Naive thymus-derived CD4-positive, alpha-beta T cell (primary cell): ENCODE measurements at regions not wholly inside any gene's neighbourhood (a gene's known extent, or its start where the extent isn't known, plus 50 kb on each side); places are given as distances from the start of the nearest gene placed in this dataset.

Experiments used
- ATAC-seq: fragments of 150-1000 bp; cut with Tn5 transposase; 2 replicates; pipeline ENCODE4 v1.10.0; 2021; ENCODE audit warnings: mild to moderate bottlenecking, moderate library complexity
- CTCF ChIA-PET: fragments of 350-600 bp; sonication (Branson Sonifier 250); formaldehyde crosslinking; loops from one replicate; lab custom pipeline; 2021; ENCODE audit warnings: antibody characterized with exemption; lab: Charles Lee
- POLR2A ChIA-PET: fragments of 350-600 bp; sonication (Branson Sonifier 250); formaldehyde crosslinking; loops from one replicate; lab custom pipeline; 2021; ENCODE audit warnings: antibody characterized with exemption, inconsistent platforms; lab: Charles Lee
- DNase-seq, 9 donors: peaks; one replicate each; pipeline versions ENCODE4 v3.0.0 to v3.0.0-alpha.2; 2020 to 2022; ENCODE audit warnings: mixed read lengths in 1 of 9
- H3K27ac ChIP-seq: one replicate; pipeline ENCODE4 v1.7.0; 2013; ENCODE audit warnings: mild to moderate bottlenecking, low read depth, low read length, moderate library complexity
- H3K27me3 ChIP-seq, 2 donors: one replicate each; pipeline ENCODE4 v1.7.0; 2013; ENCODE audit warnings: low read length in 2 of 2, mild to moderate bottlenecking in 2 of 2, moderate library complexity in 2 of 2; ENCODE audit not compliant: control insufficient read depth in 2 of 2, insufficient read depth in 2 of 2
- H3K36me3 ChIP-seq, 3 experiments: 1 replicate in 2 of 3; 2 replicates in 1 of 3; pipeline ENCODE4 v1.7.0; 2013; ENCODE audit warnings: low read length in 3 of 3, mild to moderate bottlenecking in 3 of 3, moderate library complexity in 1 of 3; ENCODE audit not compliant: insufficient read depth in 3 of 3, control insufficient read depth in 2 of 3
- H3K4me1 ChIP-seq, 2 donors: one replicate each; pipeline ENCODE4 v1.7.0; 2013; ENCODE audit warnings: low read length in 2 of 2, mild to moderate bottlenecking in 2 of 2, moderate library complexity in 1 of 2; ENCODE audit not compliant: control insufficient read depth in 2 of 2, insufficient read depth in 2 of 2
- H3K4me3 ChIP-seq: 2 replicates; pipeline ENCODE4 v1.7.0; 2013; ENCODE audit warnings: mild to moderate bottlenecking, low read length
- H3K9me3 ChIP-seq, 3 experiments: 1 replicate in 2 of 3; 2 replicates in 1 of 3; pipeline ENCODE4 v1.7.0; 2013; ENCODE audit warnings: low read length in 3 of 3; ENCODE audit not compliant: control insufficient read depth in 2 of 3
- H3K27ac Mint-ChIP-seq, 9 donors: one replicate each; pipeline ENCODE4 v1.8.0; 2020 to 2022; ENCODE audit warnings: mixed read lengths in 9 of 9, mild to moderate bottlenecking in 8 of 9, moderate library complexity in 5 of 9, inconsistent platforms in 2 of 9
- H3K27me3 Mint-ChIP-seq, 5 donors: one replicate each; pipeline ENCODE4 v1.8.0; 2021 to 2022; ENCODE audit warnings: mixed read lengths in 5 of 5, mild to moderate bottlenecking in 1 of 5
- H3K36me3 Mint-ChIP-seq, 5 donors: one replicate each; pipeline ENCODE4 v1.8.0; 2020 to 2022; ENCODE audit warnings: mixed read lengths in 5 of 5, mild to moderate bottlenecking in 3 of 5, inconsistent platforms in 1 of 5
- H3K4me1 Mint-ChIP-seq, 7 donors: one replicate each; pipeline ENCODE4 v1.8.0; 2020 to 2022; ENCODE audit warnings: mixed read lengths in 7 of 7, mild to moderate bottlenecking in 3 of 7, inconsistent platforms in 1 of 7
- H3K4me3 Mint-ChIP-seq, 10 donors: one replicate each; pipeline ENCODE4 v1.8.0; 2020 to 2022; ENCODE audit warnings: mild to moderate bottlenecking in 10 of 10, mixed read lengths in 10 of 10, moderate library complexity in 6 of 10, inconsistent platforms in 2 of 10
- H3K9me3 Mint-ChIP-seq, 11 donors: one replicate each; pipeline ENCODE4 v1.8.0; 2020 to 2022; ENCODE audit warnings: mixed read lengths in 11 of 11, mild to moderate bottlenecking in 4 of 11, inconsistent platforms in 1 of 11, moderate library complexity in 1 of 11
- intact Hi-C, 2 donors: fragments of 100-400 bp; cut with micrococcal nuclease; formaldehyde crosslinking; loops; one replicate each; pipeline ENCODE4 v1.15.1; 2023

DNA sequence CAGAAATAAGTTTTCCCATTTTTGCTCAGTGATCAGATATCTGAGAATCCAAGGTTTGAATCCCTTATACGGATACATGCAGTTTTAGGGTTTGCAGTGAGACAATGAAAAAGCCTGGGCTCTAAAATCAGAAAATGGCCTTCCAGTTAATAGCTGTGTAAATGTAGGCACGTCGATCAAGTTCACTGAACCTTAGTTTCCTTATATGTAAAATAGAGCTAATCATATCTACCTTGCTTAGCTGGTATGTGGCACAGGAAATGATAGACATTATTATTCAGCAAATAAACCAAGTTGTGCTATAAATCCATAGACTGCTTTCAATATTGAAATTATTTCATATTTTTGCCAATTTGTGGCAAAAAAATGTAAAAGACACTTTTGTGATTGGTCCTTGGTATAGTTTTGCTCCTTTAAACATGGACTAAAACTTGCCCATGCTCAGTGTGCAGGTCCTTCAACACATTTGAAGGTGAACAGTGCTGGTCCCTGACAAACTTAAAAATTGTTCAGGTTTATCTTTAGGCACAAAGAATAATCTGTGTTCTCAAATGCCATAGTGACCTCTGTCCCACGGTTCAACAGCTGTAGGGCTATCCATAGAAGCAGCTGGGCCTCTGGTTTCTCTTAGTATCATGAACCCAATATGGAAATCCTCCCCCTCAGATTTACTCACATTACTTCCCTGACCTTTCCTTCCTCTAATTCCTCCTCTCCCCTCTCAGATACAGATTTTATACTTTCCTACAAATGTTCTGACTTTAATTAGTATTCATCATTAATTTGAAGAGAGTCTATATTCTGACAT, 51.0 kb downstream of the CCDC54 start:
- H3K36me3 Mint-ChIP-seq, result no peaks in the 10 kb centered on the region
- Histone ChIP-seq H3K27ac (no peak overlapping the region), H3K4me3 (no peak overlapping the region), H3K4me1 (peaks cover 11 to 12% of the 10 kb centered on the region in 2 donors), H3K36me3 (no peaks in the 10 kb centered on the region), H3K9me3 (no peaks in the 10 kb centered on the region), H3K27me3 (no peaks in the 10 kb centered on the region)
- peak overlapping the region in 1 of 9 donors; percentile 7 for H3K27ac Mint-ChIP-seq
- intact Hi-C loops, result no loop called here
- H3K9me3 Mint-ChIP-seq, result no peaks in the 10 kb centered on the region
- H3K27me3 Mint-ChIP-seq, result peaks cover 0 to 59% (median 0%) of the 10 kb centered on the region in 5 donors
- POLR2A ChIA-PET, result no interaction called here
- ATAC-seq (no peak), DNase-seq (no peak)
- CTCF ChIA-PET, result interaction anchor here (0.9 to 1.6 kb wide), 3 partner anchors 156 to 193 kb away, joined by 3 to 5 read pairs (median 4); no protein-coding TSS in a partner anchor
- no peak overlapping the region for H3K4me3 Mint-ChIP-seq
- H3K4me1 Mint-ChIP-seq, result peaks cover 0 to 27% (median 13%) of the 10 kb centered on the region in 7 donors

DNA sequence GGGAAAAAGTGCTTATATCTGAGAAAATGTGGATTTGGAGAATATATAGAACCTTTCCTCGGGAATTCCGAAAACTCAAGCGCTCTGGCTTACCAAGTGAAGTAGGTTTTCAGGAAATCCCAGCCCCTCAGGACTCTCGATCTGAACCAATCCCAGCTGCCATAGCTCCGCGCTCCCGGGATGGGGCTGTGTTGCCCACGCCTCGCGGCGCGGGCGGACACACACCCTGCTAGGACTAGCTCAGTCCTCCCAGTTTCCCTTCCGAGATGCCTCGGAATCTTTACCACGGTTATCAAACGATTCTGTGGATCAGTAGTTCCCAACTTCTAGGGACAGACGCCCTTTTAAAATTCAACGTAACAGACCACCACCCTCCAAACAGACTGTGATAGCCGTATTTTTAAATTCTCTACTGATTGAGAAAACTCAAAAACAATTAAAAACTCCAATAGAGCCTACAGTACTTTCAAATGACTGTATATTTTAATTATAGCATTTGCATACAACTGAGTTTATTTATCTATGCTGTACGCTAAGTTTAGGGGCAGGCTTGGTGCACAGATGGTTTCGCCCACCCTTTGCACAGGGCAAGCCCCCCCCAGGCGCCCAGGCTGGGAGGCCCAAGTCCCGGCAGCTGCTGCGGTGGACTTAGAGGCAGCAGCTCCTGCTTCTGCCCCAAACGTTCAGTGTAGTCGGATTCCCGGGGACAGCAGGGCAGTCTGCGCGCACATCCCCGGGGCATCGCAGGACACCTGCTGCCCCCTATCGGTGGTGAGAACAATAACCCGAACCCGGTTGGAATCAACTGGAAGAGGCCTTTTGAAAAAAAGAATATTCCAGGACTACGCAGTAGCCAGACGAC, 52.3 kb downstream of the CCDC54 start:
- Mint-ChIP-seq H3K36me3 (no peaks in the 10 kb centered on the region), H3K4me1 (peaks cover 0 to 27% (median 13%) of the 10 kb centered on the region in 7 donors), H3K4me3 (peak overlapping the region; percentile 81 to 95 (median 90)), H3K27me3 (peaks cover 0 to 61% (median 0%) of the 10 kb centered on the region in 5 donors), H3K9me3 (no peaks in the 10 kb centered on the region), H3K27ac (peak overlapping the region in 3 of 9 donors; percentile 25 to 80 (median 38))
- intact Hi-C loops, result loop anchor here (1.0 to 10.0 kb wide), 8 partner anchors 8 to 1123 kb away; partner anchors contain the start of genes BBX (in 1 of the 2) and IFT57 (in 1 of the 2)
- no peaks in the 10 kb centered on the region for H3K9me3 ChIP-seq
- CTCF ChIA-PET, result interaction anchor here (0.7 to 2.2 kb wide), 12 partner anchors 8 to 1385 kb away, joined by 3 to 9 read pairs (median 4); no protein-coding TSS in a partner anchor
- no peaks in the 10 kb centered on the region for H3K36me3 ChIP-seq
- POLR2A ChIA-PET, result interaction anchor here (0.6 to 2.5 kb wide), 2 partner anchors 95 to 156 kb away, joined by 3 to 8 read pairs; no protein-coding TSS in a partner anchor
- H3K27ac ChIP-seq, result no peak overlapping the region
- ATAC-seq (peak; percentile 77), DNase-seq (peak; percentile 33 to 72 (median 61))
- peaks cover 11 to 12% of the 10 kb centered on the region in 2 donors for H3K4me1 ChIP-seq
- H3K4me3 ChIP-seq, result peak overlapping the region; percentile 76
- no peaks in the 10 kb centered on the region for H3K27me3 ChIP-seq

- Mint-ChIP-seq H3K27ac (peak overlapping the region; percentile 14 to 89 (median 63)), H3K27me3 (peaks cover 0 to 63% (median 4%) of the 10 kb centered on the region in 5 donors), H3K9me3 (no peaks in the 10 kb centered on the region), H3K36me3 (no peaks in the 10 kb centered on the region), H3K4me3 (peak overlapping the region; percentile 81 to 95 (median 90)), H3K4me1 (peaks cover 0 to 27% (median 13%) of the 10 kb centered on the region in 7 donors)
- ChIA-PET POLR2A (interaction anchor here (2.5 kb wide), 1 partner anchor 94 kb away, joined by 8 read pairs; no protein-coding TSS in a partner anchor), CTCF (interaction anchor here (0.8 to 2.2 kb wide), 7 partner anchors 9 to 195 kb away, joined by 3 to 9 read pairs (median 5); no protein-coding TSS in a partner anchor)
- Histone ChIP-seq H3K9me3 (no peaks in the 10 kb centered on the region), H3K4me1 (peaks cover 11 to 12% of the 10 kb centered on the region in 2 donors), H3K27ac (no peak overlapping the region), H3K4me3 (peak overlapping the region; percentile 76), H3K36me3 (no peaks in the 10 kb centered on the region), H3K27me3 (no peaks in the 10 kb centered on the region)
- DNase-seq (peak in 4 of 9 donors; percentile 5 to 34 (median 25)), ATAC-seq (no peak)
- intact Hi-C loops, result loop anchor here (1.0 to 10.0 kb wide), 8 partner anchors 9 to 1122 kb away; partner anchors contain the start of genes BBX (in 1 of the 2) and IFT57 (in 1 of the 2)
These were observed 53.2 kb downstream of the CCDC54 start for GRCh38 chr3:107430214-107430995.

DNA sequence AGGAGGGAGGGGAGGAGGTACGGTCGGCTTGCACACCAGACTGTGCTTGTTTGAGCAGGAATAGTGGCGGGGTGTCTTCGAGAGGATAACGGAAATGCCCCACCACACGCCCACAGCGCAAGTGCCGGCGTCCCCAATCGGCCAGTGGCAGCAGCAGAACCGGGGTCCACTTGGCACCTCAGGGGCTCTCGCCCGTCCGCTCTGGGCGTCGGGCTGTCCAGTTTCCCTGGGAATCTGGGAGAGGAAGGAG, 53.7 kb downstream of the CCDC54 start:
- H3K27ac ChIP-seq, result peak overlapping the region; percentile 52

DNA sequence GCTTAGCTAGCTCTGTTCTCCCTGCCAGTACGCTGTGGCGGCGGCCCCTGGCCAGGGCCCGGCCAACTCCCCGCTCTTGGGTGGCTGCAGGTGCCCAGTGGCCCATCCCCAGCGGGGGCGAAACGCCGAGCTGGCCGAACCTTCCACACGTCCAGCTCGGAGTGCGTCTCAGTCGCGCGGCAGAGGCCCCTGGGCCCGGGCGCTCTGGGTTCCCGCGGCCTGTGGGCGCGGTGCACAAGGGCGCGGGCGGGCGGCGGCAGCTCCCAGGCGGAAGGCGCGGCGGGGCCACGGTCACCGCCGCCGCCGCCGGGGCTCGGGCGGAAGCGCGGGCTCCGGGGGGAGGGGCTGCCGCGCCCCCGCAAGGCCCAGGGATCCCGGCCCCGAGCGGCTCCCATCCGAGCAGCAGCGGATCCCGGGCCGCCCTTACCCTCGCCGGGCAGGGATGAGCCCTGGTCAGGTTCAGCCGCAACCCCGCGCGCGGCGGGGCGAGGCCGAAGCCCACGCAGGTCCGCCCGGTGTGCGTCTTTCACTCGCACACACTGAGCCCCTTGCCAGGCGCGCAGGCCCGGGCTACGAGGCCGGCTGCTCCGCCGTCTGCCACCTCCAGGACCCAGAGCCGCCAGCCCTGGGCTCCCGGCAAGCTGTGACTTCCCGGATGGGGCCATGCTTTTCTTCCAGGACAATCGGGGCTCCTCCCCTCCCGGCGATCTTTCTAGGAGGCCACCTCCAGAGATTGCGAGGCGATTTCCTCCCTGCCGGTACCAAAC, 54.2 kb downstream of the CCDC54 start:
- Mint-ChIP-seq H3K27ac (peak overlapping the region in 7 of 9 donors; percentile 65 to 94 (median 80)), H3K4me1 (peaks cover 0 to 27% (median 13%) of the 10 kb centered on the region in 7 donors), H3K4me3 (peak overlapping the region; percentile 90 to 96 (median 94)), H3K9me3 (no peaks in the 10 kb centered on the region), H3K27me3 (peaks cover 0 to 60% (median 4%) of the 10 kb centered on the region in 5 donors), H3K36me3 (no peaks in the 10 kb centered on the region)
- intact Hi-C loops, result loop anchor here (5.0 to 10.0 kb wide), 3 partner anchors 166 to 1121 kb away; partner anchors contain the start of gene IFT57 (in 1 of the 2)
- H3K36me3 ChIP-seq, result no peaks in the 10 kb centered on the region
- no peaks in the 10 kb centered on the region for H3K9me3 ChIP-seq
- ATAC-seq, result peak; percentile 75
- no peaks in the 10 kb centered on the region for H3K27me3 ChIP-seq
- H3K4me1 ChIP-seq, result peaks cover 11 to 12% of the 10 kb centered on the region in 2 donors
- H3K4me3 ChIP-seq, result peak overlapping the region; percentile 83
- peak overlapping the region; percentile 52 for H3K27ac ChIP-seq
- ChIA-PET CTCF (interaction anchor here (0.6 to 2.2 kb wide), 3 partner anchors 10 to 195 kb away, joined by 4 to 9 read pairs (median 5); no protein-coding TSS in a partner anchor), POLR2A (interaction anchor here (2.5 kb wide), 1 partner anchor 93 kb away, joined by 8 read pairs; no protein-coding TSS in a partner anchor)
- peak in 8 of 9 donors; percentile 16 to 62 (median 43) for DNase-seq

More for the DNA sequence above, 53.7 kb downstream of the CCDC54 start:
- ATAC-seq (peak; percentile 30), DNase-seq (peak in 6 of 9 donors; percentile 14 to 36 (median 27))
- H3K27me3 Mint-ChIP-seq, result peaks cover 0 to 60% (median 4%) of the 10 kb centered on the region in 5 donors
- Histone ChIP-seq H3K4me3 (peak overlapping the region; percentile 76), H3K9me3 (no peaks in the 10 kb centered on the region), H3K27me3 (no peaks in the 10 kb centered on the region), H3K36me3 (no peaks in the 10 kb centered on the region), H3K4me1 (peaks cover 11 to 12% of the 10 kb centered on the region in 2 donors)
- H3K9me3 Mint-ChIP-seq, result no peaks in the 10 kb centered on the region
- H3K4me3 Mint-ChIP-seq, result peak overlapping the region; percentile 81 to 95 (median 90)
- CTCF ChIA-PET, result interaction anchor here (0.9 to 2.2 kb wide), 5 partner anchors 10 to 194 kb away, joined by 3 to 9 read pairs (median 6); no protein-coding TSS in a partner anchor
- H3K27ac Mint-ChIP-seq, result peak overlapping the region; percentile 14 to 89 (median 58)
- peaks cover 0 to 27% (median 13%) of the 10 kb centered on the region in 7 donors for H3K4me1 Mint-ChIP-seq
- no peaks in the 10 kb centered on the region for H3K36me3 Mint-ChIP-seq
- POLR2A ChIA-PET, result interaction anchor here (2.5 kb wide), 1 partner anchor 93 kb away, joined by 8 read pairs; no protein-coding TSS in a partner anchor
- intact Hi-C loops, result loop anchor here (1.0 to 10.0 kb wide), 8 partner anchors 10 to 1121 kb away; partner anchors contain the start of genes BBX (in 1 of the 2) and IFT57 (in 1 of the 2)
